GM12878 (cell line): ENCODE measurements at regions not wholly inside any gene's neighbourhood (a gene's known extent, or its start where the extent isn't known, plus 50 kb on each side); places are given as distances from the start of the nearest gene placed in this dataset.

Experiments
- ATAC-seq: fragments of 200-7000 bp; cut with Tn5 transposase; 3 replicates; pipeline ENCODE4 v1.9.1; 2020; ENCODE audit warnings: mild to moderate bottlenecking, moderate library complexity
- BruUV-seq: library from RNA; stranded (reverse); fragments of 400-500 nt; replicated peaks from 2 replicates; lab custom pipeline; 2021; lab: Mats Ljungman, UMichigan
- CTCF ChIA-PET: fragments of 300-600 bp; sonication (Branson Sonifier 250); formaldehyde crosslinking; extraction: SDS; loops from one replicate; lab custom pipeline; 2021; ENCODE audit warnings: inconsistent platforms; lab: Yijun Ruan, JAX
- POLR2A ChIA-PET: fragments of 350-600 bp; formaldehyde crosslinking; extraction: SDS; loops from one replicate; lab custom pipeline; 2021; ENCODE audit warnings: inconsistent platforms; lab: Charles Lee
- RAD21 ChIA-PET: fragments of 300-600 bp; sonication (Branson Sonifier 250); formaldehyde crosslinking; loops from one replicate; lab custom pipeline; 2023; ENCODE audit warnings: antibody characterized with exemption; ENCODE audit not compliant: unreplicated experiment; lab: Charles Lee
- SMC1A ChIA-PET: fragments of 300-600 bp; sonication (Branson Sonifier 250); formaldehyde crosslinking; loops from one replicate; lab custom pipeline; 2023; ENCODE audit not compliant: unreplicated experiment, uncharacterized antibody; lab: Charles Lee
- DNase-seq: peaks from one replicate; pipeline ENCODE4 v3.0.0-alpha.2; 2011; ENCODE audit warnings: low read depth, low spot score
- FAIRE-seq: peaks from 3 replicates; lab custom pipeline; 2011; peaks lifted over from hg19 to GRCh38; lab: Jason Lieb, UNC
- H2AFZ ChIP-seq: 2 replicates; pipeline ENCODE4 v1.6.0; 2011; ENCODE audit warnings: low read depth, low read length, control low read depth; ENCODE audit not compliant: control insufficient read depth
- H3K27ac ChIP-seq: 2 replicates; pipeline ENCODE4 v1.5.1; 2011; ENCODE audit warnings: control low read depth; ENCODE audit not compliant: control insufficient read depth, insufficient read depth
- H3K27me3 ChIP-seq, 2 experiments: replicated peaks in 1 of 2; 2 replicates each; pipeline versions ENCODE4 v1.6.0 to v1.6.1; 2011; ENCODE audit warnings: low read length in 1 of 2; ENCODE audit not compliant: control insufficient read depth in 2 of 2, insufficient read depth in 2 of 2
- H3K36me3 ChIP-seq, 2 experiments: 2 replicates each; pipeline ENCODE4 v1.5.1; 2011; ENCODE audit warnings: low read length in 1 of 2; ENCODE audit not compliant: control insufficient read depth in 2 of 2, insufficient read depth in 2 of 2
- H3K4me1 ChIP-seq: 2 replicates; pipeline ENCODE4 v1.6.1; 2011; ENCODE audit warnings: mild to moderate bottlenecking, low read length, moderate library complexity, mixed read lengths; ENCODE audit not compliant: control insufficient read depth, insufficient read depth
- H3K4me2 ChIP-seq: 2 replicates; pipeline ENCODE4 v1.6.0; 2011; ENCODE audit warnings: control low read depth; ENCODE audit not compliant: control insufficient read depth, insufficient read depth
- H3K4me3 ChIP-seq: fragments of 200-600 bp; sonication (generic); 2 replicates; pipeline ENCODE4 v1.5.1; 2016
- H3K79me2 ChIP-seq: 2 replicates; pipeline ENCODE4 v1.6.0; 2011; ENCODE audit warnings: low read length; ENCODE audit not compliant: control insufficient read depth, insufficient read depth
- H3K9ac ChIP-seq: 2 replicates; pipeline ENCODE4 v1.8.0; 2011; ENCODE audit warnings: low read length, control low read depth, mixed read lengths; ENCODE audit not compliant: control insufficient read depth, insufficient read depth
- H3K9me3 ChIP-seq: replicated peaks from 3 replicates; pipeline ENCODE4 v1.5.1; 2011; ENCODE audit warnings: mild to moderate bottlenecking, low read length; ENCODE audit not compliant: control insufficient read depth, insufficient read depth
- H4K20me1 ChIP-seq: 2 replicates; pipeline ENCODE4 v1.6.0; 2011; ENCODE audit not compliant: control insufficient read depth, insufficient read depth
- BCLAF1 ChIP-seq: fragments of 450-650 bp; IDR thresholded peaks from 2 replicates; pipeline ENCODE4 v1.6.1; 2017; ENCODE audit warnings: antibody characterized with exemption, mild to moderate bottlenecking, moderate library complexity
- CHD1 ChIP-seq: IDR thresholded peaks from 2 replicates; pipeline ENCODE4 v1.6.1; 2012; ENCODE audit warnings: low read depth, low read length, improper control_type of control experiment
- CREM ChIP-seq: IDR thresholded peaks from 2 replicates; pipeline ENCODE4 v1.6.1; 2014; ENCODE audit warnings: antibody characterized with exemption, low read depth
- FOS ChIP-seq: IDR thresholded peaks from 3 replicates; pipeline ENCODE4 v1.6.1; 2011; ENCODE audit warnings: borderline replicate concordance; ENCODE audit not compliant: insufficient read length; ENCODE audit errors: extremely low read depth
- FOXK2 ChIP-seq: fragments of 450-650 bp; IDR thresholded peaks from 2 replicates; pipeline ENCODE4 v1.6.1; 2017; ENCODE audit warnings: mild to moderate bottlenecking, moderate library complexity
- IKZF1 ChIP-seq: fragments of 450-650 bp; conservative IDR thresholded peaks from 2 replicates; pipeline ENCODE4 v1.6.1; 2017; ENCODE audit warnings: antibody characterized with exemption, mild to moderate bottlenecking
- IRF4 ChIP-seq: IDR thresholded peaks from 2 replicates; pipeline ENCODE4 v1.6.1; 2011; ENCODE audit warnings: low read depth, low read length
- LARP7 ChIP-seq: fragments of 450-650 bp; IDR thresholded peaks from 2 replicates; pipeline ENCODE4 v1.6.1; 2017; ENCODE audit warnings: mild to moderate bottlenecking
- MEF2A ChIP-seq: IDR thresholded peaks from 2 replicates; pipeline ENCODE4 v1.6.1; 2011; ENCODE audit warnings: low read depth, mild to moderate bottlenecking, low read length, moderate library complexity; ENCODE audit not compliant: insufficient read depth
- MYC ChIP-seq: IDR thresholded peaks from 2 replicates; pipeline ENCODE4 v1.6.1; 2011; ENCODE audit warnings: mild to moderate bottlenecking, low read length, moderate library complexity, inconsistent platforms; ENCODE audit not compliant: insufficient read depth, insufficient replicate concordance, insufficient read length, severe bottlenecking
- POLR2AphosphoS2 ChIP-seq: IDR thresholded peaks from 2 replicates; pipeline ENCODE4 v1.6.1; 2011; ENCODE audit warnings: low read depth, mild to moderate bottlenecking, low read length, improper control_type of control experiment, moderate library complexity
- POU2F2 ChIP-seq: IDR thresholded peaks from 3 replicates; pipeline ENCODE4 v1.6.1; 2011; ENCODE audit warnings: low read depth, mild to moderate bottlenecking, low read length, borderline replicate concordance
- RELB ChIP-seq: fragments of 450-650 bp; IDR thresholded peaks from 2 replicates; pipeline ENCODE4 v1.6.1; 2017; ENCODE audit warnings: low read depth, mild to moderate bottlenecking, moderate library complexity
- TARDBP ChIP-seq: IDR thresholded peaks from 2 replicates; pipeline ENCODE4 v1.6.1; 2016; ENCODE audit warnings: borderline replicate concordance
- USF1 ChIP-seq: IDR thresholded peaks from 2 replicates; pipeline ENCODE4 v1.6.1; 2011; ENCODE audit warnings: borderline replicate concordance, low read depth, mild to moderate bottlenecking, moderate library complexity, mixed read lengths, low read length; ENCODE audit not compliant: insufficient read depth; ENCODE audit errors: extremely low read length
- YY1 ChIP-seq: IDR thresholded peaks from 2 replicates; pipeline ENCODE4 v1.6.1; 2011; ENCODE audit warnings: low read depth, mild to moderate bottlenecking, low read length
- WGBS: methylation state at CpG from one replicate; pipeline ENCODE4 v1.1.6; 2016; ENCODE audit warnings: low lambda C conversion rate; ENCODE audit not compliant: insufficient replicate concordance, insufficient coverage; ENCODE audit errors: missing lambda C conversion rate; 5-methylcytosine and 5-hydroxymethylcytosine counted together
- in situ Hi-C: fragments of 300-500 bp; cut with MboI; formaldehyde crosslinking; loops from 9 replicates; pipeline ENCODE4 v1.14.3; 2018; ENCODE audit warnings: mixed read lengths
- intact Hi-C: fragments of 100-400 bp; cut with micrococcal nuclease; formaldehyde crosslinking; loops from one replicate; pipeline ENCODE4 v1.14.2; 2022; ENCODE audit not compliant: unreplicated experiment

GRCh38 chr21:14058566-14058965 lies 152.2 kb downstream of the LIPI start:
- H2AFZ ChIP-seq, result no peak overlapping the region
- no peaks in the 10 kb centered on the region; a peak in 2 of 4 replicates for H3K36me3 ChIP-seq
- DNase-seq, result no peak
- H3K27me3 ChIP-seq, result no peaks in the 10 kb centered on the region
- intact Hi-C loops (no loop called here), in situ Hi-C loops (no loop called here)
- TF ChIP-seq BCLAF1 (no peak), POLR2AphosphoS2 (no peak), IRF4 (no peak), LARP7 (no peak), MEF2A (no peak), CREM (no peak), YY1 (no peak), MYC (no peak), TARDBP (no peak), FOS (no peak), CHD1 (no peak), POU2F2 (no peak), USF1 (no peak), RELB (no peak), FOXK2 (no peak), IKZF1 (no peak)
- 90% methylated on average over 2 of the region's 2 CpGs for WGBS
- no peak overlapping the region for H3K4me2 ChIP-seq
- H4K20me1 ChIP-seq, result no peaks in the 10 kb centered on the region
- SMC1A ChIA-PET, result no interaction called here
- no TSS peak for BruUV-seq
- peaks cover 1% of the 10 kb centered on the region; the same call in 1 of the 3 replicates for H3K9me3 ChIP-seq
- ATAC-seq, result no peak
- H3K4me1 ChIP-seq, result no peaks in the 10 kb centered on the region
- POLR2A ChIA-PET, result no interaction called here
- H3K9ac ChIP-seq, result no peak overlapping the region
- RAD21 ChIA-PET, result no interaction called here
- CTCF ChIA-PET, result no interaction called here
- no peak overlapping the region for H3K27ac ChIP-seq
- no peak for FAIRE-seq
- no peak overlapping the region for H3K4me3 ChIP-seq
- no peaks in the 10 kb centered on the region; the same call in none of the 2 replicates for H3K79me2 ChIP-seq
